ENCODE measurements at regions not wholly inside any gene's neighbourhood (a gene's known extent, or its start where the extent isn't known, plus 50 kb on each side); places are given as distances from the start of the nearest gene placed in this dataset.

- TF ChIP-seq EZH2 (IDR thresholded peaks at IDR 0.05; ENCODE audit: borderline replicate concordance, low read length): no peak
- TF ChIP-seq, protein P1, sequence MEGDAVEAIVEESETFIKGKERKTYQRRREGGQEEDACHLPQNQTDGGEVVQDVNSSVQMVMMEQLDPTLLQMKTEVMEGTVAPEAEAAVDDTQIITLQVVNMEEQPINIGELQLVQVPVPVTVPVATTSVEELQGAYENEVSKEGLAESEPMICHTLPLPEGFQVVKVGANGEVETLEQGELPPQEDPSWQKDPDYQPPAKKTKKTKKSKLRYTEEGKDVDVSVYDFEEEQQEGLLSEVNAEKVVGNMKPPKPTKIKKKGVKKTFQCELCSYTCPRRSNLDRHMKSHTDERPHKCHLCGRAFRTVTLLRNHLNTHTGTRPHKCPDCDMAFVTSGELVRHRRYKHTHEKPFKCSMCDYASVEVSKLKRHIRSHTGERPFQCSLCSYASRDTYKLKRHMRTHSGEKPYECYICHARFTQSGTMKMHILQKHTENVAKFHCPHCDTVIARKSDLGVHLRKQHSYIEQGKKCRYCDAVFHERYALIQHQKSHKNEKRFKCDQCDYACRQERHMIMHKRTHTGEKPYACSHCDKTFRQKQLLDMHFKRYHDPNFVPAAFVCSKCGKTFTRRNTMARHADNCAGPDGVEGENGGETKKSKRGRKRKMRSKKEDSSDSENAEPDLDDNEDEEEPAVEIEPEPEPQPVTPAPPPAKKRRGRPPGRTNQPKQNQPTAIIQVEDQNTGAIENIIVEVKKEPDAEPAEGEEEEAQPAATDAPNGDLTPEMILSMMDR (conservative IDR thresholded peaks at IDR 0.05 in 1 of 2, IDR thresholded peaks at IDR 0.05 in 1 of 2; ENCODE audit: extremely low read depth in 1 of 2, insufficient read depth in 1 of 2, low read depth in 1 of 2, low read length in 2 of 2): no peak
These were observed 277.3 kb upstream of the NR2F2 start for GRCh38 chr15:96053031-96053780.
